Peyer's patch (tissue), 4 donors: ENCODE measurements at regions not wholly inside any gene's neighbourhood (a gene's known extent, or its start where the extent isn't known, plus 50 kb on each side); places are given as distances from the start of the nearest gene placed in this dataset.

Experiments
- DNase-seq, 3 donors: peaks; one replicate each; pipeline ENCODE4 v3.0.0-alpha.2; 2017 to 2019
- H3K27ac ChIP-seq, 4 donors: fragments of 200-600 bp; sonication (generic); one replicate each; pipeline ENCODE4 v1.5.1; 2016 to 2019
- H3K27me3 ChIP-seq, 2 donors: fragments of 200-600 bp; sonication (generic); one replicate each; pipeline ENCODE4 v1.5.1; 2019
- H3K36me3 ChIP-seq, 3 donors: fragments of 200-600 bp; sonication (generic); one replicate each; pipeline ENCODE4 v1.5.1; 2016 to 2019
- H3K4me1 ChIP-seq, 4 donors: fragments of 200-600 bp; sonication (generic); one replicate each; pipeline ENCODE4 v1.5.1; 2016 to 2019
- H3K4me3 ChIP-seq, 4 donors: fragments of 200-600 bp; sonication (generic); 1 replicate in 3 of 4; 2 replicates in 1 of 4; pipeline ENCODE4 v1.5.1; 2016 to 2019; ENCODE audit warnings: mild to moderate bottlenecking in 1 of 4
- H3K9me3 ChIP-seq, 4 donors: fragments of 200-600 bp; sonication (generic); one replicate each; pipeline ENCODE4 v1.5.1; 2016 to 2019; ENCODE audit warnings: mild to moderate bottlenecking in 1 of 4
- POLR2A ChIP-seq, 2 donors: fragments of 450-650 bp; IDR thresholded peaks; one replicate each; pipeline ENCODE4 v1.5.1; 2017; ENCODE audit warnings: antibody characterized with exemption in 2 of 2, mild to moderate bottlenecking in 2 of 2, moderate library complexity in 2 of 2
- TF ChIP-seq, protein P1 (sequence below), 6 experiments: fragments of 450-650 bp in 4 of 6; fragments of 200-600 bp in 2 of 6; sonication (generic) in 1 of 6; IDR thresholded peaks; one replicate each; pipeline ENCODE4 v1.5.1; 2017 to 2019; ENCODE audit warnings: antibody characterized with exemption in 6 of 6, mild to moderate bottlenecking in 3 of 6, moderate library complexity in 1 of 6

DNA sequence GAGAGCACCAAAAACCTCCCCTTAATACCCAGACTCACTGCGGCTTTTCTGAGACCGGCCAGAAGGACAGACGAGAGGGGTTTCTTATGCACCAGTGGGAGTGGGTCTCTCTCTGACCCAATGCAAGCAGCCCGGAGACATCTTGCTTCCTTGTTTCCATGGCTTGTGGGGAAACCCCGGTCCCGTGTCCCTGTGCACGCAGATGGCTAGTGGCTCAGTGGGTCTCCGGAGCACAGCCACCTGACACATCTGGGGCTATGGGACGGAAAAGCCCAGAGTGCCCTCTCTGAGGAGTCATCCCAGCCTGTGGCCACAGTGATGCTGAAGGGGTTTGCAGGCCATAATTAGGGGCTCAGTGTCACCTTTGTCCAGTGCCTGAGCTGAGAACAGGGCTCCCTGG is 197.6 kb downstream of the PHETA1 start:
- Histone ChIP-seq H3K27me3 (no peaks in the 10 kb centered on the region), H3K36me3 (no peaks in the 10 kb centered on the region), H3K27ac (no peak overlapping the region), H3K4me3 (no peak overlapping the region), H3K4me1 (no peaks in the 10 kb centered on the region), H3K9me3 (no peaks in the 10 kb centered on the region)
- DNase-seq: no peak
- TF ChIP-seq, protein P1, sequence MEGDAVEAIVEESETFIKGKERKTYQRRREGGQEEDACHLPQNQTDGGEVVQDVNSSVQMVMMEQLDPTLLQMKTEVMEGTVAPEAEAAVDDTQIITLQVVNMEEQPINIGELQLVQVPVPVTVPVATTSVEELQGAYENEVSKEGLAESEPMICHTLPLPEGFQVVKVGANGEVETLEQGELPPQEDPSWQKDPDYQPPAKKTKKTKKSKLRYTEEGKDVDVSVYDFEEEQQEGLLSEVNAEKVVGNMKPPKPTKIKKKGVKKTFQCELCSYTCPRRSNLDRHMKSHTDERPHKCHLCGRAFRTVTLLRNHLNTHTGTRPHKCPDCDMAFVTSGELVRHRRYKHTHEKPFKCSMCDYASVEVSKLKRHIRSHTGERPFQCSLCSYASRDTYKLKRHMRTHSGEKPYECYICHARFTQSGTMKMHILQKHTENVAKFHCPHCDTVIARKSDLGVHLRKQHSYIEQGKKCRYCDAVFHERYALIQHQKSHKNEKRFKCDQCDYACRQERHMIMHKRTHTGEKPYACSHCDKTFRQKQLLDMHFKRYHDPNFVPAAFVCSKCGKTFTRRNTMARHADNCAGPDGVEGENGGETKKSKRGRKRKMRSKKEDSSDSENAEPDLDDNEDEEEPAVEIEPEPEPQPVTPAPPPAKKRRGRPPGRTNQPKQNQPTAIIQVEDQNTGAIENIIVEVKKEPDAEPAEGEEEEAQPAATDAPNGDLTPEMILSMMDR (IDR thresholded peaks at IDR 0.05): no peak
- TF ChIP-seq POLR2A (IDR thresholded peaks at IDR 0.05): no peak

DNA sequence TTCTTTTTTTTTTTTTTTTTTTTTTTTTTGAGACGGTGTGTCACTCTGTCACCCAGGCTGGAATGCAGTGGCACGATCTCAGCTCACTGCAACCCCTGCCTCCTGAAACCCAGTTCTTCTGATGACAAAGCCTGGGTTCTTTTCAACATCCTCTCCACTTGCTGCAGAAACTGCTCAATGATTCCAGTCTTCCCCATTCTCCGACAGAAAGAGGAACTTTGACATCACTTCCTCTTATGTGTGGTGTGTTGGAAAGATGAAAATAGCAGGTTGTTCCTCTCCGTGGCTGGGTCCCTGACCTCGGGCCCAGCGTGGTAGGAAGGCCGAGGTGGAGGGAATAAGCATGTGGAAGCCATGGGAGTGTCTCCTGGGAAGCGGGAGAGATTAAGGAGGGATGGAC is 198.4 kb downstream of the PHETA1 start:
- Histone ChIP-seq H3K36me3 (no peaks in the 10 kb centered on the region), H3K27ac (no peak overlapping the region), H3K9me3 (no peaks in the 10 kb centered on the region), H3K4me1 (no peaks in the 10 kb centered on the region), H3K4me3 (no peak overlapping the region), H3K27me3 (no peaks in the 10 kb centered on the region)
- TF ChIP-seq, protein P1 (IDR thresholded peaks at IDR 0.05): no peak
- no peak for TF ChIP-seq POLR2A (IDR thresholded peaks at IDR 0.05)
- no peak for DNase-seq

DNA sequence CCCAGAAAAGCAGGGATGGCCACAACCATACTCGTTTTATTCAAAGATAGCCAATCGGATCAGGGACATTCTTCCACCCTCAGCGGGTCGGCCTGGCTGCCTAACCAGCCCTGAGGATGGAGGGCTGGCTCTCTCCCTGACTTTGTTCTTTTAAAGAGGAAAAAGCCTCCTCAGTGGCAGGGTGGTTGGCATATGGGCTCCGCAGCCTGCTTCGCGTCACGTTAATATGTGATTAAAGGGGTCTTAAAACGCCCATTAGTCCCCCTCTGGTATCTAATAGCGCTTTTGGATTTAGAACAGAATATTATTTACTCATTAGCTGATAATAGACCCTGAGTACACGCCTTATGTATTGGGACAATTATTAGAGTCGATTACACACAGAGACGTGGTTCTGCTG is 199.4 kb downstream of the PHETA1 start:
- Histone ChIP-seq H3K4me3 (no peak overlapping the region), H3K27me3 (no peaks in the 10 kb centered on the region), H3K4me1 (no peaks in the 10 kb centered on the region), H3K9me3 (no peaks in the 10 kb centered on the region), H3K36me3 (no peaks in the 10 kb centered on the region), H3K27ac (no peak overlapping the region)
- TF ChIP-seq, protein P1 (IDR thresholded peaks at IDR 0.05): no peak
- TF ChIP-seq POLR2A (IDR thresholded peaks at IDR 0.05): no peak
- DNase-seq: no peak

DNA sequence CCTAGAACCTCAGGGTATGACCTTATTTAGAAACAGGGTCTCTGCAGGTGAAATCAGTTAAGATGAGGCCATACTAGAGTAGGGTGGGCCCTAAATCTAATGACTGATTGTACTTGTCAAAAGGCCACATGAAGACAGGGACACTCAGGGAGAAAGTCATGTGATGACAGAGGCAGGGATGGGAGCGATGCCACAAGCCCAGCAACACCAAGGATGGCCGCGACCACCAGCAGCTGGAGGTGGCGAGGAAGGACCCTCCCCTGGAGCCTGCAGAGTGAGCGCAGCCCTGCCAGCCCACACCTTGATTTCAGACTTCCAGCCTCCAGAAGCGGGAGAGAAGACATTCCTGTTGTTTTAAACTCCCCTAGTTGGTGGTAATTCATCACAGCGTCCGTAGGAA is 199.9 kb downstream of the PHETA1 start:
- no peak for DNase-seq
- Histone ChIP-seq H3K27ac (no peak overlapping the region), H3K36me3 (no peaks in the 10 kb centered on the region), H3K4me1 (no peaks in the 10 kb centered on the region), H3K4me3 (no peak overlapping the region), H3K9me3 (no peaks in the 10 kb centered on the region), H3K27me3 (no peaks in the 10 kb centered on the region)
- no peak for TF ChIP-seq POLR2A (IDR thresholded peaks at IDR 0.05)
- TF ChIP-seq, protein P1 (IDR thresholded peaks at IDR 0.05): no peak

DNA sequence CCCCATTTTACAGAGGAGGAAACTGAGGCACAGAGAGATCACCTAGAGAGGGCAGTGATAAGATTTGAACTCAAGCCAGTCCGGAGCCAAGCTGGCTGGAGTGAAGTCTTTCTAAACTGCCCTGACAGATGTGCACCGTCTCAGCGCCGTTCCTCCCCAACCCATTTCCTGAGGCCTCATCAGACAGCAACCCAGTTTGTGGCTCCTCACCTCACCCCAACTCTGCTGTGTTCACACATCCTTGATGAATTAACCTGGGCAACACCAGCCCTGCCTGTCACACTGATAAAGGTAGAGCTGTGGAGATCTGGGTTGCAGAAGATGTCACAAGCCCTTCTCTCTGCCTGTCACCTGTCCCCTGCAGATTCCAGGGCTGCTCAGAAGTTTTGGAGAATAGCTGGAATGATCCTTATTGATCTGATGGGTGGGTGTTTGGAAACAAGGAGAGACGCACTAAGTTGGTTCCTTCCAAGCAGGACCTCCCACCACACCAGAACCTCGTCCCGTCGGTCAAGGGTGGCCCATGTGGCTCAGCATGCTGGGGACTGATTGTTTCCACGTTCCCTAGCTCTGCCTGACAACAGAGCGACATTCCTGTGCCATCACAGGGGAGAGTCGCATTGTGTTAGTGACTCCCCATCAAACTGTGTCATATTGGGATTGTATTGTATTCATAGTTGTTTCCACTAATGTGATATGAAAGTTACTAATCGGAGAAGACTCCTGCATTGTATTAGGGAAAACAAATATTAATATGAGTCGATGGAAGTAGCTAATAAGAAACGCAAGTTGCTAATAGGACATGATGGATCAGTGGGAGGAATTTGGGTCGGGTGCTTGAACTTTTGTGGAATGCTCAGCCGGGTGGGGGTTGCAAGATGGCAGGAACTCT is 200.6 kb downstream of the PHETA1 start:
- Histone ChIP-seq H3K9me3 (no peaks in the 10 kb centered on the region), H3K4me3 (no peak overlapping the region), H3K27me3 (no peaks in the 10 kb centered on the region), H3K36me3 (no peaks in the 10 kb centered on the region), H3K4me1 (no peaks in the 10 kb centered on the region), H3K27ac (no peak overlapping the region)
- TF ChIP-seq, protein P1 (IDR thresholded peaks at IDR 0.05): no peak
- TF ChIP-seq POLR2A (IDR thresholded peaks at IDR 0.05): no peak
- no peak for DNase-seq
